GM23338 (cell line): ENCODE measurements at regions not wholly inside any gene's neighbourhood (a gene's known extent, or its start where the extent isn't known, plus 50 kb on each side); places are given as distances from the start of the nearest gene placed in this dataset.

Source experiments
- ATAC-seq: fragments of 200-7000 bp; cut with Tn5 transposase; 3 replicates; pipeline ENCODE4 v1.9.1; 2020
- DNase-seq: peaks from one replicate; pipeline ENCODE4 v3.0.0-alpha.2; 2015; ENCODE audit warnings: low spot score
- H2AFZ ChIP-seq: fragments of 200-600 bp; sonication (generic); 2 replicates; pipeline ENCODE4 v1.8.0; 2016; ENCODE audit warnings: antibody characterized with exemption, mild to moderate bottlenecking, moderate library complexity
- H3F3A ChIP-seq: fragments of 200-600 bp; sonication (generic); replicated peaks from 2 replicates; pipeline ENCODE4 v1.8.0; 2017; ENCODE audit warnings: antibody characterized with exemption, mixed run types, low read depth
- H3K27ac ChIP-seq: fragments of 200-600 bp; sonication (generic); 2 replicates; pipeline ENCODE4 v1.6.1; 2016; ENCODE audit warnings: low read depth
- H3K27me3 ChIP-seq: fragments of 200-600 bp; sonication (generic); 2 replicates; pipeline ENCODE4 v1.8.0; 2016; ENCODE audit warnings: mild to moderate bottlenecking, mixed run types, moderate library complexity; ENCODE audit not compliant: insufficient read depth
- H3K36me3 ChIP-seq: fragments of 200-600 bp; sonication (generic); 2 replicates; pipeline ENCODE4 v1.8.0; 2016; ENCODE audit warnings: mild to moderate bottlenecking; ENCODE audit not compliant: insufficient read depth
- H3K4me1 ChIP-seq: fragments of 200-600 bp; sonication (generic); 2 replicates; pipeline ENCODE4 v1.8.0; 2016; ENCODE audit warnings: mild to moderate bottlenecking, moderate library complexity; ENCODE audit not compliant: insufficient read depth
- H3K4me2 ChIP-seq: fragments of 200-600 bp; sonication (generic); 2 replicates; pipeline ENCODE4 v1.7.1; 2017; ENCODE audit warnings: mixed run types
- H3K4me3 ChIP-seq: fragments of 200-600 bp; sonication (generic); 2 replicates; pipeline ENCODE4 v1.6.1; 2016; ENCODE audit warnings: mixed run types
- H3K79me2 ChIP-seq: fragments of 200-600 bp; sonication (generic); replicated peaks from 2 replicates; pipeline ENCODE4 v1.8.0; 2017; ENCODE audit warnings: mild to moderate bottlenecking; ENCODE audit not compliant: insufficient read depth
- H3K9me2 ChIP-seq: fragments of 200-600 bp; sonication (generic); 2 replicates; pipeline ENCODE4 v1.8.0; 2017; ENCODE audit not compliant: insufficient read depth
- H4K20me1 ChIP-seq: fragments of 200-600 bp; sonication (generic); replicated peaks from 2 replicates; pipeline ENCODE4 v1.8.0; 2017; ENCODE audit warnings: mild to moderate bottlenecking; ENCODE audit not compliant: insufficient read depth
- H3K27ac Mint-ChIP-seq: 2 replicates; pipeline ENCODE4 v1.8.0; 2020; ENCODE audit warnings: inconsistent platforms, mild to moderate bottlenecking, moderate library complexity, mixed read lengths
- H3K27me3 Mint-ChIP-seq: 3 replicates; pipeline ENCODE4 v1.8.0; 2022; ENCODE audit warnings: low read depth, mild to moderate bottlenecking, moderate library complexity, mixed read lengths, inconsistent platforms; ENCODE audit not compliant: insufficient read depth, poor library complexity
- H3K36me3 Mint-ChIP-seq: 3 replicates; pipeline ENCODE4 v1.8.0; 2021; ENCODE audit warnings: low read depth, mild to moderate bottlenecking, inconsistent platforms, moderate library complexity, mixed read lengths
- H3K4me1 Mint-ChIP-seq: 3 replicates; pipeline ENCODE4 v1.8.0; 2020; ENCODE audit warnings: mild to moderate bottlenecking, inconsistent platforms, mixed read lengths
- H3K4me3 Mint-ChIP-seq: 3 replicates; pipeline ENCODE4 v1.8.0; 2021; ENCODE audit warnings: moderate library complexity, mild to moderate bottlenecking, inconsistent platforms, mixed read lengths
- H3K9me3 Mint-ChIP-seq: 3 replicates; pipeline ENCODE4 v1.8.0; 2020; ENCODE audit warnings: moderate library complexity, mild to moderate bottlenecking, inconsistent platforms, mixed read lengths
- CREB1 ChIP-seq: fragments of 250-450 bp; sonication (Bioruptor Pico); IDR thresholded peaks from 2 replicates; pipeline ENCODE4 v1.5.0; 2020; ENCODE audit warnings: low read depth, mild to moderate bottlenecking, moderate library complexity
- CTCF ChIP-seq, 2 experiments: fragments of 200-600 bp in 1 of 2; sonication (generic) in 1 of 2; conservative IDR thresholded peaks; 2 replicates each; pipeline versions ENCODE4 v1.5.1 to v1.6.1; 2016 to 2017; ENCODE audit warnings: antibody characterized with exemption in 2 of 2, low read depth in 2 of 2, mild to moderate bottlenecking in 2 of 2, moderate library complexity in 1 of 2
- EZH2 ChIP-seq: fragments of 200-600 bp; sonication (generic); IDR thresholded peaks from one replicate; pipeline ENCODE4 v1.8.0; 2017; ENCODE audit warnings: antibody characterized with exemption, mild to moderate bottlenecking, low read depth; ENCODE audit not compliant: unreplicated experiment
- EZH2phosphoT487 ChIP-seq: fragments of 200-600 bp; sonication (generic); IDR thresholded peaks from one replicate; pipeline ENCODE4 v1.8.1; 2018; ENCODE audit warnings: antibody characterized with exemption; ENCODE audit not compliant: unreplicated experiment
- JUNB ChIP-seq: IDR thresholded peaks from one replicate; pipeline ENCODE4 v1.6.1; 2016; ENCODE audit warnings: antibody characterized with exemption; ENCODE audit not compliant: unreplicated experiment
- NANOG ChIP-seq: IDR thresholded peaks from 2 replicates; pipeline ENCODE4 v1.6.1; 2016; ENCODE audit warnings: antibody characterized with exemption, borderline replicate concordance
- POLR2AphosphoS5 ChIP-seq: IDR thresholded peaks from 2 replicates; pipeline ENCODE4 v1.6.1; 2016; ENCODE audit warnings: antibody characterized with exemption, low read depth
- STAT1 ChIP-seq: IDR thresholded peaks from one replicate; pipeline ENCODE4 v1.6.1; 2016; ENCODE audit warnings: antibody characterized with exemption; ENCODE audit not compliant: unreplicated experiment
- ZNF114 ChIP-seq: fragments of 250-450 bp; sonication (Bioruptor Pico); IDR thresholded peaks from 2 replicates; pipeline ENCODE4 v1.5.0; 2020; ENCODE audit warnings: mild to moderate bottlenecking, moderate library complexity
- ZNF331 ChIP-seq: fragments of 250-450 bp; sonication (Bioruptor Pico); IDR thresholded peaks from 2 replicates; pipeline ENCODE4 v1.5.0; 2020; ENCODE audit warnings: low read depth, mild to moderate bottlenecking, moderate library complexity
- ZNF462 ChIP-seq: fragments of 250-450 bp; sonication (Bioruptor Pico); IDR thresholded peaks from 2 replicates; pipeline ENCODE4 v1.5.0; 2020; ENCODE audit warnings: mild to moderate bottlenecking, moderate library complexity
- TF ChIP-seq, protein P1 (sequence below): IDR thresholded peaks from one replicate; pipeline ENCODE4 v1.6.1; 2018; ENCODE audit warnings: antibody characterized with exemption; ENCODE audit not compliant: unreplicated experiment
- TF ChIP-seq, protein P2 (sequence below): IDR thresholded peaks from 2 replicates; pipeline ENCODE4 v1.6.1; 2016; ENCODE audit warnings: antibody characterized with exemption

DNA sequence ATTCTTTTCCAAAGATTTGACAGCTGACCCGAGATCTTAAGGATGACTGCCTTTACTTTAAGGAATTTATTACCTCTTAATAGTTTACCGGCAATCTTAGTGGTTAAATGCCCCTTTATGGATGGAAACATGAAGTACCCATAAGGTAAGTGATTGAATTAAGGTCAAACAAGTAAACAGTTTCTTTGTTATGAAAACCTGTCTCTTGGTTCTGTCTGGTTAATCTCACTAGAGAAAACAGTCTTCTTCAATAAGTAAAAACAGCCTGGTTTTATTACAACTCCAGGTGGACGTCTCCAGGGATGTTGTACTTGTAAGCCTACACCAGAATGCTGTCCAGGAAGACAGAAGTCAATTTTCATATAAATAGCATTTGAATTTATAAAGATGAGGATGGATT, 161.8 kb upstream of the MTPN start:
- Histone ChIP-seq H3K9me2 (no peaks in the 10 kb centered on the region), H3K79me2 (no peaks in the 10 kb centered on the region), H3K4me3 (no peak overlapping the region), H2AFZ (no peak overlapping the region; the same call in 1 of the 2 replicates), H3K27ac (no peak overlapping the region), H3K27me3 (no peaks in the 10 kb centered on the region), H4K20me1 (no peaks in the 10 kb centered on the region), H3K36me3 (no peaks in the 10 kb centered on the region), H3F3A (no peaks in the 10 kb centered on the region), H3K4me1 (peaks cover 12% of the 10 kb centered on the region; the same call in 1 of the 2 replicates), H3K4me2 (no peak overlapping the region)
- Mint-ChIP-seq H3K4me1 (peaks cover 9% of the 10 kb centered on the region; the same call in 2 of the 3 replicates), H3K4me3 (no peak overlapping the region), H3K36me3 (no peaks in the 10 kb centered on the region), H3K27me3 (peaks cover 2% of the 10 kb centered on the region), H3K27ac (no peak overlapping the region), H3K9me3 (no peaks in the 10 kb centered on the region)
- TF ChIP-seq NANOG (no peak), EZH2phosphoT487 (no peak), ZNF462 (CRISPR knock-in tag) (no peak), STAT1 (no peak), JUNB (no peak), CREB1 (CRISPR knock-in tag) (no peak), ZNF114 (CRISPR knock-in tag) (no peak), EZH2 (no peak), CTCF (conservative IDR thresholded peaks at IDR 0.05; ENCODE audit: low read depth in 2 of 2) (no peak), ZNF331 (CRISPR knock-in tag) (no peak), POLR2AphosphoS5 (no peak)
- TF ChIP-seq, protein P1, sequence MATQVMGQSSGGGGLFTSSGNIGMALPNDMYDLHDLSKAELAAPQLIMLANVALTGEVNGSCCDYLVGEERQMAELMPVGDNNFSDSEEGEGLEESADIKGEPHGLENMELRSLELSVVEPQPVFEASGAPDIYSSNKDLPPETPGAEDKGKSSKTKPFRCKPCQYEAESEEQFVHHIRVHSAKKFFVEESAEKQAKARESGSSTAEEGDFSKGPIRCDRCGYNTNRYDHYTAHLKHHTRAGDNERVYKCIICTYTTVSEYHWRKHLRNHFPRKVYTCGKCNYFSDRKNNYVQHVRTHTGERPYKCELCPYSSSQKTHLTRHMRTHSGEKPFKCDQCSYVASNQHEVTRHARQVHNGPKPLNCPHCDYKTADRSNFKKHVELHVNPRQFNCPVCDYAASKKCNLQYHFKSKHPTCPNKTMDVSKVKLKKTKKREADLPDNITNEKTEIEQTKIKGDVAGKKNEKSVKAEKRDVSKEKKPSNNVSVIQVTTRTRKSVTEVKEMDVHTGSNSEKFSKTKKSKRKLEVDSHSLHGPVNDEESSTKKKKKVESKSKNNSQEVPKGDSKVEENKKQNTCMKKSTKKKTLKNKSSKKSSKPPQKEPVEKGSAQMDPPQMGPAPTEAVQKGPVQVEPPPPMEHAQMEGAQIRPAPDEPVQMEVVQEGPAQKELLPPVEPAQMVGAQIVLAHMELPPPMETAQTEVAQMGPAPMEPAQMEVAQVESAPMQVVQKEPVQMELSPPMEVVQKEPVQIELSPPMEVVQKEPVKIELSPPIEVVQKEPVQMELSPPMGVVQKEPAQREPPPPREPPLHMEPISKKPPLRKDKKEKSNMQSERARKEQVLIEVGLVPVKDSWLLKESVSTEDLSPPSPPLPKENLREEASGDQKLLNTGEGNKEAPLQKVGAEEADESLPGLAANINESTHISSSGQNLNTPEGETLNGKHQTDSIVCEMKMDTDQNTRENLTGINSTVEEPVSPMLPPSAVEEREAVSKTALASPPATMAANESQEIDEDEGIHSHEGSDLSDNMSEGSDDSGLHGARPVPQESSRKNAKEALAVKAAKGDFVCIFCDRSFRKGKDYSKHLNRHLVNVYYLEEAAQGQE = no peak
- TF ChIP-seq, protein P2, sequence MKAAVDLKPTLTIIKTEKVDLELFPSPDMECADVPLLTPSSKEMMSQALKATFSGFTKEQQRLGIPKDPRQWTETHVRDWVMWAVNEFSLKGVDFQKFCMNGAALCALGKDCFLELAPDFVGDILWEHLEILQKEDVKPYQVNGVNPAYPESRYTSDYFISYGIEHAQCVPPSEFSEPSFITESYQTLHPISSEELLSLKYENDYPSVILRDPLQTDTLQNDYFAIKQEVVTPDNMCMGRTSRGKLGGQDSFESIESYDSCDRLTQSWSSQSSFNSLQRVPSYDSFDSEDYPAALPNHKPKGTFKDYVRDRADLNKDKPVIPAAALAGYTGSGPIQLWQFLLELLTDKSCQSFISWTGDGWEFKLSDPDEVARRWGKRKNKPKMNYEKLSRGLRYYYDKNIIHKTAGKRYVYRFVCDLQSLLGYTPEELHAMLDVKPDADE = no peak
- DNase-seq (no peak), ATAC-seq (no peak)
